Naive thymus-derived CD4-positive, alpha-beta T cell (primary cell): ENCODE measurements at regions not wholly inside any gene's neighbourhood (a gene's known extent, or its start where the extent isn't known, plus 50 kb on each side); places are given as distances from the start of the nearest gene placed in this dataset.

Experiments
- ATAC-seq: fragments of 150-1000 bp; cut with Tn5 transposase; 2 replicates; pipeline ENCODE4 v1.10.0; 2021; ENCODE audit warnings: mild to moderate bottlenecking, moderate library complexity
- CTCF ChIA-PET: fragments of 350-600 bp; sonication (Branson Sonifier 250); formaldehyde crosslinking; loops from one replicate; lab custom pipeline; 2021; ENCODE audit warnings: antibody characterized with exemption; lab: Charles Lee
- POLR2A ChIA-PET: fragments of 350-600 bp; sonication (Branson Sonifier 250); formaldehyde crosslinking; loops from one replicate; lab custom pipeline; 2021; ENCODE audit warnings: antibody characterized with exemption, inconsistent platforms; lab: Charles Lee
- DNase-seq, 9 donors: peaks; one replicate each; pipeline versions ENCODE4 v3.0.0 to v3.0.0-alpha.2; 2020 to 2022; ENCODE audit warnings: mixed read lengths in 1 of 9
- H3K27ac ChIP-seq: one replicate; pipeline ENCODE4 v1.7.0; 2013; ENCODE audit warnings: mild to moderate bottlenecking, low read depth, low read length, moderate library complexity
- H3K27me3 ChIP-seq, 2 donors: one replicate each; pipeline ENCODE4 v1.7.0; 2013; ENCODE audit warnings: low read length in 2 of 2, mild to moderate bottlenecking in 2 of 2, moderate library complexity in 2 of 2; ENCODE audit not compliant: control insufficient read depth in 2 of 2, insufficient read depth in 2 of 2
- H3K36me3 ChIP-seq, 3 experiments: 1 replicate in 2 of 3; 2 replicates in 1 of 3; pipeline ENCODE4 v1.7.0; 2013; ENCODE audit warnings: low read length in 3 of 3, mild to moderate bottlenecking in 3 of 3, moderate library complexity in 1 of 3; ENCODE audit not compliant: insufficient read depth in 3 of 3, control insufficient read depth in 2 of 3
- H3K4me1 ChIP-seq, 2 donors: one replicate each; pipeline ENCODE4 v1.7.0; 2013; ENCODE audit warnings: low read length in 2 of 2, mild to moderate bottlenecking in 2 of 2, moderate library complexity in 1 of 2; ENCODE audit not compliant: control insufficient read depth in 2 of 2, insufficient read depth in 2 of 2
- H3K4me3 ChIP-seq: 2 replicates; pipeline ENCODE4 v1.7.0; 2013; ENCODE audit warnings: mild to moderate bottlenecking, low read length
- H3K9me3 ChIP-seq, 3 experiments: 1 replicate in 2 of 3; 2 replicates in 1 of 3; pipeline ENCODE4 v1.7.0; 2013; ENCODE audit warnings: low read length in 3 of 3; ENCODE audit not compliant: control insufficient read depth in 2 of 3
- H3K27ac Mint-ChIP-seq, 9 donors: one replicate each; pipeline ENCODE4 v1.8.0; 2020 to 2022; ENCODE audit warnings: mixed read lengths in 9 of 9, mild to moderate bottlenecking in 8 of 9, moderate library complexity in 5 of 9, inconsistent platforms in 2 of 9
- H3K27me3 Mint-ChIP-seq, 5 donors: one replicate each; pipeline ENCODE4 v1.8.0; 2021 to 2022; ENCODE audit warnings: mixed read lengths in 5 of 5, mild to moderate bottlenecking in 1 of 5
- H3K36me3 Mint-ChIP-seq, 5 donors: one replicate each; pipeline ENCODE4 v1.8.0; 2020 to 2022; ENCODE audit warnings: mixed read lengths in 5 of 5, mild to moderate bottlenecking in 3 of 5, inconsistent platforms in 1 of 5
- H3K4me1 Mint-ChIP-seq, 7 donors: one replicate each; pipeline ENCODE4 v1.8.0; 2020 to 2022; ENCODE audit warnings: mixed read lengths in 7 of 7, mild to moderate bottlenecking in 3 of 7, inconsistent platforms in 1 of 7
- H3K4me3 Mint-ChIP-seq, 10 donors: one replicate each; pipeline ENCODE4 v1.8.0; 2020 to 2022; ENCODE audit warnings: mild to moderate bottlenecking in 10 of 10, mixed read lengths in 10 of 10, moderate library complexity in 6 of 10, inconsistent platforms in 2 of 10
- H3K9me3 Mint-ChIP-seq, 11 donors: one replicate each; pipeline ENCODE4 v1.8.0; 2020 to 2022; ENCODE audit warnings: mixed read lengths in 11 of 11, mild to moderate bottlenecking in 4 of 11, inconsistent platforms in 1 of 11, moderate library complexity in 1 of 11
- intact Hi-C, 2 donors: fragments of 100-400 bp; cut with micrococcal nuclease; formaldehyde crosslinking; loops; one replicate each; pipeline ENCODE4 v1.15.1; 2023

GRCh38 chr3:68441054-68441453, 491.3 kb downstream of the TAFA4 start:
- H3K27ac Mint-ChIP-seq = no peak overlapping the region
- H3K27ac ChIP-seq = no peak overlapping the region
- intact Hi-C loops = no loop called here
- H3K36me3 ChIP-seq = no peaks in the 10 kb centered on the region
- H3K4me1 Mint-ChIP-seq = no peaks in the 10 kb centered on the region
- ChIA-PET CTCF (no interaction called here), POLR2A (no interaction called here)
- ATAC-seq (no peak), DNase-seq (no peak)
- no peak overlapping the region for H3K4me3 Mint-ChIP-seq
- H3K27me3 Mint-ChIP-seq = peaks cover 0 to 4% (median 0%) of the 10 kb centered on the region in 5 donors
- H3K4me1 ChIP-seq = no peaks in the 10 kb centered on the region
- H3K9me3 ChIP-seq = no peaks in the 10 kb centered on the region
- H3K4me3 ChIP-seq = no peak overlapping the region
- no peaks in the 10 kb centered on the region for H3K27me3 ChIP-seq
- H3K36me3 Mint-ChIP-seq = peaks cover 0 to 8% (median 0%) of the 10 kb centered on the region in 5 donors
- peaks cover 0 to 9% (median 3%) of the 10 kb centered on the region in 11 donors for H3K9me3 Mint-ChIP-seq

- Histone ChIP-seq H3K4me3 (no peak overlapping the region), H3K4me1 (no peaks in the 10 kb centered on the region), H3K9me3 (no peaks in the 10 kb centered on the region), H3K36me3 (no peaks in the 10 kb centered on the region), H3K27me3 (no peaks in the 10 kb centered on the region), H3K27ac (no peak overlapping the region)
- no peaks in the 10 kb centered on the region for H3K4me1 Mint-ChIP-seq
- POLR2A ChIA-PET = no interaction called here
- peaks cover 0 to 10% (median 3%) of the 10 kb centered on the region in 11 donors for H3K9me3 Mint-ChIP-seq
- no peak overlapping the region for H3K27ac Mint-ChIP-seq
- no peak overlapping the region for H3K4me3 Mint-ChIP-seq
- no peaks in the 10 kb centered on the region for H3K27me3 Mint-ChIP-seq
- ATAC-seq = no peak
- intact Hi-C loops = no loop called here
- H3K36me3 Mint-ChIP-seq = peaks cover 0 to 8% (median 0%) of the 10 kb centered on the region in 5 donors
- DNase-seq = no peak
- CTCF ChIA-PET = no interaction called here
These were observed 495.5 kb downstream of the TAFA4 start for GRCh38 chr3:68436619-68437401.

GRCh38 chr3:68428495-68428894, 503.9 kb downstream of the TAFA4 start:
- H3K4me1 Mint-ChIP-seq = no peaks in the 10 kb centered on the region
- ATAC-seq (no peak), DNase-seq (no peak)
- ChIA-PET POLR2A (no interaction called here), CTCF (no interaction called here)
- H3K27ac Mint-ChIP-seq = no peak overlapping the region
- H3K9me3 ChIP-seq = no peaks in the 10 kb centered on the region
- no peaks in the 10 kb centered on the region for H3K4me1 ChIP-seq
- intact Hi-C loops = no loop called here
- no peak overlapping the region for H3K27ac ChIP-seq
- no peaks in the 10 kb centered on the region for H3K27me3 Mint-ChIP-seq
- no peaks in the 10 kb centered on the region for H3K36me3 ChIP-seq
- H3K4me3 ChIP-seq = no peak overlapping the region
- peaks cover 0 to 1% (median 0%) of the 10 kb centered on the region in 11 donors for H3K9me3 Mint-ChIP-seq
- H3K27me3 ChIP-seq = no peaks in the 10 kb centered on the region
- peaks cover 0 to 4% (median 0%) of the 10 kb centered on the region in 5 donors for H3K36me3 Mint-ChIP-seq
- no peak overlapping the region for H3K4me3 Mint-ChIP-seq

GRCh38 chr3:68424796-68425460, 507.4 kb downstream of the TAFA4 start:
- no peaks in the 10 kb centered on the region for H3K4me1 Mint-ChIP-seq
- no peaks in the 10 kb centered on the region for H3K27me3 ChIP-seq
- POLR2A ChIA-PET = no interaction called here

DNA sequence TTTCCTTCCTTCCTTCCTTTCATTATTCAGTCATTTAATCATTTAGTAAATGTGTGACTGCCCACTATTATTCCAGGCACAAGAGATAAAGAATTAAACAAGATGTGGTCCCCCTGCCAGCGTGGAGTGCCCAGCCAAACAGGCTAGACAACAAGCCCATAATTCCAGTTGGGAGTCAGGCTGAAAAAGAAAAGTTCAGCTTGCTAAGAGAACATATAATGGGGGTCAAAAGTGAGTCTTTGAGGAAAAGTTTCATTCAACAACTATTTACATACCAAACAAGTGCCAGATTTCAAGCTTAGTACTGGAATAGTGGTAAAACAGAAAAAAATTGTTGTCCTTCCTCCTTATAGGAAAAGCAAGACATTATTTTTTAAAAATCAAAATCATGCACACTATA, 523.7 kb downstream of the TAFA4 start:
- H3K36me3 Mint-ChIP-seq = peaks cover 0 to 4% (median 0%) of the 10 kb centered on the region in 5 donors
- H3K9me3 Mint-ChIP-seq = peaks cover 0 to 10% (median 0%) of the 10 kb centered on the region in 11 donors
- H3K36me3 ChIP-seq = no peaks in the 10 kb centered on the region
- ChIA-PET CTCF (no interaction called here), POLR2A (no interaction called here)
- no peaks in the 10 kb centered on the region for H3K4me1 Mint-ChIP-seq
- H3K27me3 Mint-ChIP-seq = no peaks in the 10 kb centered on the region
- H3K27me3 ChIP-seq = no peaks in the 10 kb centered on the region
- H3K4me3 Mint-ChIP-seq = no peak overlapping the region
- no peak for DNase-seq
- H3K27ac Mint-ChIP-seq = no peak overlapping the region
- intact Hi-C loops = no loop called here
- no peak overlapping the region for H3K27ac ChIP-seq
- no peaks in the 10 kb centered on the region for H3K4me1 ChIP-seq
- H3K9me3 ChIP-seq = no peaks in the 10 kb centered on the region
- ATAC-seq = no peak
- no peak overlapping the region for H3K4me3 ChIP-seq

More at GRCh38 chr3:68424796-68425460, 507.4 kb downstream of the TAFA4 start:
- DNase-seq = no peak
- CTCF ChIA-PET = no interaction called here
- Mint-ChIP-seq H3K36me3 (peaks cover 0 to 10% (median 0%) of the 10 kb centered on the region in 5 donors), H3K9me3 (peaks cover 0 to 1% (median 0%) of the 10 kb centered on the region in 11 donors), H3K27ac (no peak overlapping the region), H3K4me3 (no peak overlapping the region), H3K27me3 (no peaks in the 10 kb centered on the region)
- H3K36me3 ChIP-seq = no peaks in the 10 kb centered on the region
- H3K4me1 ChIP-seq = no peaks in the 10 kb centered on the region
- H3K4me3 ChIP-seq = no peak overlapping the region
- intact Hi-C loops = no loop called here
- H3K27ac ChIP-seq = no peak overlapping the region
- H3K9me3 ChIP-seq = no peaks in the 10 kb centered on the region
- no peak for ATAC-seq

DNA sequence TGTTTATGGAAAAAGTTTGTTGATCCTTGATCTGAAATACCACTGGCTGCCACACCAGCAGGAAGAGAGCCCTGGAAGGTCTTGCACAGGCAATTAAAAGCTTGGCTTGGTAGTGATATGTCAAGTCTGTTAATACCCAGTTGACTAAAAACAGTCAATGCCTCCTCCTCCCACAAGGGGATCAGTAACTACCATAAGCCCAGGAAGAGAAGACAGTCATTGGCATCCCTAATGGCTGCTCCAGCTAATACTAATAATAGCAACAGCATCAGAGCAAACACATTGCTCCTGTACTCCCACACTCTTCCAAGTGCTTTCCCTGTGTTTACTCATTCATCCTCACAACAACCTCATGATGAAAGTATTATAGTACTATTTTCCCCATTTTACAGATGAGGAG, 528.6 kb downstream of the TAFA4 start:
- intact Hi-C loops = no loop called here
- peaks cover 0 to 4% (median 0%) of the 10 kb centered on the region in 5 donors for H3K36me3 Mint-ChIP-seq
- Histone ChIP-seq H3K9me3 (no peaks in the 10 kb centered on the region), H3K36me3 (no peaks in the 10 kb centered on the region), H3K27me3 (no peaks in the 10 kb centered on the region), H3K27ac (no peak overlapping the region), H3K4me3 (no peak overlapping the region), H3K4me1 (no peaks in the 10 kb centered on the region)
- H3K4me3 Mint-ChIP-seq = no peak overlapping the region
- DNase-seq (no peak), ATAC-seq (no peak)
- no peak overlapping the region for H3K27ac Mint-ChIP-seq
- CTCF ChIA-PET = no interaction called here
- no peaks in the 10 kb centered on the region for H3K27me3 Mint-ChIP-seq
- POLR2A ChIA-PET = no interaction called here
- H3K9me3 Mint-ChIP-seq = peaks cover 0 to 6% (median 0%) of the 10 kb centered on the region in 11 donors
- H3K4me1 Mint-ChIP-seq = no peaks in the 10 kb centered on the region
